ENCODE measurements at regions not wholly inside any gene's neighbourhood (a gene's known extent, or its start where the extent isn't known, plus 50 kb on each side); places are given as distances from the start of the nearest gene placed in this dataset.

GRCh38 chr2:6336752-6337471, 528.8 kb downstream of the CMPK2 start:
- TF ChIP-seq CTCF (conservative IDR thresholded peaks at IDR 0.05; ENCODE audit: low read length), result no peak
- TF ChIP-seq EZH2phosphoT487 (IDR thresholded peaks at IDR 0.05; ENCODE audit: borderline replicate concordance), result no peak

Data from Loucy (cell line).